AG04450 (cell line): ENCODE measurements at regions not wholly inside any gene's neighbourhood (a gene's known extent, or its start where the extent isn't known, plus 50 kb on each side); places are given as distances from the start of the nearest gene placed in this dataset.
A peak's percentile ranks its signal among the peaks of the same experiment; 100 is the strongest.

Experiments
- CTCF ChIA-PET: fragments of 300-600, 350-600 bp; formaldehyde crosslinking; extraction: SDS; loops from one replicate; lab custom pipeline; 2022; ENCODE audit warnings: antibody characterized with exemption, inconsistent platforms; lab: Charles Lee
- POLR2A ChIA-PET: fragments of 350-600 bp; formaldehyde crosslinking; extraction: SDS; loops from one replicate; lab custom pipeline; 2021; ENCODE audit warnings: antibody characterized with exemption, inconsistent platforms; lab: Yijun Ruan, JAX
- DNase-seq: peaks from one replicate; pipeline ENCODE4 v3.0.0-alpha.2; 2011; ENCODE audit warnings: low read depth, low spot score
- H3K27ac ChIP-seq: one replicate; pipeline ENCODE4 v1.5.1; 2012; ENCODE audit warnings: low read depth, low read length, control low read depth
- H3K27me3 ChIP-seq: one replicate; pipeline ENCODE4 v1.6.0; 2012; ENCODE audit warnings: low read length; ENCODE audit not compliant: control insufficient read depth, insufficient read depth
- H3K4me3 ChIP-seq: 2 replicates; pipeline ENCODE4 v1.5.1; 2011; ENCODE audit warnings: mild to moderate bottlenecking, low read depth, low read length, control low read depth
- H3K9me3 ChIP-seq: 2 replicates; pipeline ENCODE4 v1.5.1; 2012; ENCODE audit warnings: low read length; ENCODE audit not compliant: control insufficient read depth, insufficient read depth
- TF ChIP-seq, protein P1 (sequence below): IDR thresholded peaks from 2 replicates; pipeline ENCODE4 v1.5.1; 2011; ENCODE audit warnings: low read depth, low read length, control low read depth, inconsistent platforms

- Histone ChIP-seq H3K9me3 (no peaks in the 10 kb centered on the region), H3K4me3 (no peak overlapping the region), H3K27ac (no peak overlapping the region), H3K27me3 (peaks cover 7% of the 10 kb centered on the region)
- TF ChIP-seq, protein P1, sequence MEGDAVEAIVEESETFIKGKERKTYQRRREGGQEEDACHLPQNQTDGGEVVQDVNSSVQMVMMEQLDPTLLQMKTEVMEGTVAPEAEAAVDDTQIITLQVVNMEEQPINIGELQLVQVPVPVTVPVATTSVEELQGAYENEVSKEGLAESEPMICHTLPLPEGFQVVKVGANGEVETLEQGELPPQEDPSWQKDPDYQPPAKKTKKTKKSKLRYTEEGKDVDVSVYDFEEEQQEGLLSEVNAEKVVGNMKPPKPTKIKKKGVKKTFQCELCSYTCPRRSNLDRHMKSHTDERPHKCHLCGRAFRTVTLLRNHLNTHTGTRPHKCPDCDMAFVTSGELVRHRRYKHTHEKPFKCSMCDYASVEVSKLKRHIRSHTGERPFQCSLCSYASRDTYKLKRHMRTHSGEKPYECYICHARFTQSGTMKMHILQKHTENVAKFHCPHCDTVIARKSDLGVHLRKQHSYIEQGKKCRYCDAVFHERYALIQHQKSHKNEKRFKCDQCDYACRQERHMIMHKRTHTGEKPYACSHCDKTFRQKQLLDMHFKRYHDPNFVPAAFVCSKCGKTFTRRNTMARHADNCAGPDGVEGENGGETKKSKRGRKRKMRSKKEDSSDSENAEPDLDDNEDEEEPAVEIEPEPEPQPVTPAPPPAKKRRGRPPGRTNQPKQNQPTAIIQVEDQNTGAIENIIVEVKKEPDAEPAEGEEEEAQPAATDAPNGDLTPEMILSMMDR, result no peak
- POLR2A ChIA-PET, result no interaction called here
- DNase-seq, result no peak
- CTCF ChIA-PET, result no interaction called here
Measured at GRCh38 chr5:133876266-133876665, 92.2 kb downstream of the C5orf15 start.

DNA sequence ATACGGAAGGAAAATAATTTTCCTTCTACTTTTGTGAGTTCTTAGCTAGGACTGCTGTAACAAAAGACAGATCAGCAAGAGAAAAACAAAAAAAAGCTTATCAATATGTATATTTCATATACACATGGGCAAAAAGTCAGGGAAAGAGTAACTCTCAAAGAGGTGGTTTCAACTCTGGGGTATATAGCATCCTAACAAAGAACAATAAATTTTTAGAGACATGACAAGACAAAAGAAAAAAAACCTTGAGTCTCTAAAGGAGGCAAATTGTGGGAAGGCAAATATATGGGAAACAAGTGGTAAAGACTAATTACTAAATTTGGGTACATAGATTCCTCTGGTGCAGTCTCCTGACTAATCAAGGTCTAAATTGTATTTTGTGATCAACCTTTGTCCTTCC lies 93.2 kb downstream of the C5orf15 start:
- no peaks in the 10 kb centered on the region for H3K9me3 ChIP-seq
- DNase-seq, result no peak
- ChIA-PET CTCF (no interaction called here), POLR2A (no interaction called here)
- H3K4me3 ChIP-seq, result no peak overlapping the region
- H3K27me3 ChIP-seq, result peaks cover 9% of the 10 kb centered on the region
- H3K27ac ChIP-seq, result no peak overlapping the region
- TF ChIP-seq, protein P1, result no peak

GRCh38 chr5:133873449-133873848 lies 95.0 kb downstream of the C5orf15 start:
- Histone ChIP-seq H3K9me3 (no peaks in the 10 kb centered on the region), H3K27ac (no peak overlapping the region), H3K27me3 (peaks cover 12% of the 10 kb centered on the region), H3K4me3 (no peak overlapping the region)
- TF ChIP-seq, protein P1, result no peak
- ChIA-PET CTCF (no interaction called here), POLR2A (no interaction called here)
- DNase-seq, result no peak

DNA sequence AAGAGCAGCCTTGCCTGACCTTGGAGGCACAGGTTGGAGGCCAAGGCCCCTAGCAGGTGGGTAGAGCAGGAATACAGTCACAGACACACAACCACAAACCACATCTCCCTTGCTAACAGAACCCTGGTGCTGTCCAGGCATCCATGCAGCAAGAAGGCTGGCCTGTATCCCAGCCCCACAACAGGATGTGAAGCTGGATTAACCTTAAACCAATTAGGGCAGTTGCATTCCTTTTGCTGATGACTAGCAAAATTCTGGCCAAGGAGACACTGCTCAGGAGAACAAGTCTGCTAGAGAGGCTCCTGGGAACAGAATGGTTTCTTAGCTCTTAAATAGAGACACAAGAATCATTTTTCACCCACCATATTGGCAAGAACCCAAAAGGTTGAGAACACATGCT lies 97.8 kb downstream of the C5orf15 start:
- DNase-seq, result peak; percentile 16
- ChIA-PET POLR2A (no interaction called here), CTCF (interaction anchor here (0.9 to 1.6 kb wide), 2 partner anchors 11 to 447 kb away, joined by 3 to 5 read pairs; no protein-coding TSS in a partner anchor)
- no peak overlapping the region for H3K27ac ChIP-seq
- no peak overlapping the region for H3K4me3 ChIP-seq
- no peaks in the 10 kb centered on the region; the same call in 1 of the 2 replicates for H3K9me3 ChIP-seq
- TF ChIP-seq, protein P1, result no peak
- H3K27me3 ChIP-seq, result peaks cover 21% of the 10 kb centered on the region

DNA sequence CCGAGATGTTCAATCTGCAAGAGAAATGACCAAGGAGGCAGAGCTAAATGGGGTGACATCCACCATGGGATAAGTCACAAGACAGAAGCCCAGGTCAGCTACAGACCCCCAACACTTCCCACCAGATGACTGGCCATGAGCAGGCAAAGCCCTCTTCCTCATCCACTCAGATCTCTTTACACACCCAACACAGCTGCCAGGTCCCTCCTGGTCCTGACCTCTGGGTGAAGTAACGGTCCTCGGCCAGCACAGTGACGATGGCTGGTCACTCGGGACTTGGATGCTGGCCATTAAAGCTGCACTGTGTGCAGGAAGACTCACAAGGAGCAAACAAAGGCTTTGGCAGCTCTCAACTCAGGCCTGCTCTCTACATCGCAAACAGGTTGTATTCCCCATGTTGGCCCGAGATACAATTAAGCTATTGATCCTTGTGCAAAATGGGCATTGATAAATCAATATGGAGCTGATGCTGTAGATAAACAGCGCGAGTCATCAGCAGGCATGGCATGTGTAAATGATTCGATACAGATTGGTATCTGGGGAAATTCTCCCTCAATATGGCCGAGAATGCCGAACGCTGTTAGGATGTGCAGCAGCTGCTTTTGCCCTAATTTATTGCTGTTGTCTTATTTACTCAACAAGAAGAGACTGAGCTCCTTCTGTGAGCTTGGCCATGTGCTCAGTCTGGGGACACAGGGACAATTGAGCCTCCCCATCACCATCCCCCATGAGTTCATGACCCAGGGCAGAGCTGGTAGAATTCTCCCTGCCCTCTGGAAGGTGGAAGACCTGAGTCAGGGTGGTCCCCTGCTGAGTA lies 98.7 kb downstream of the C5orf15 start:
- POLR2A ChIA-PET, result interaction anchor here (0.6 kb wide), 1 partner anchor 341 kb away, joined by 3 read pairs; no protein-coding TSS in a partner anchor

More for the DNA sequence above, 98.7 kb downstream of the C5orf15 start:
- H3K4me3 ChIP-seq, result no peak overlapping the region
- CTCF ChIA-PET, result interaction anchor here (0.9 to 1.9 kb wide), 13 partner anchors 9 to 758 kb away, joined by 3 to 12 read pairs (median 4); no protein-coding TSS in a partner anchor
- TF ChIP-seq, protein P1, result no peak
- no peak for DNase-seq
- no peaks in the 10 kb centered on the region; the same call in 1 of the 2 replicates for H3K9me3 ChIP-seq
- peaks cover 25% of the 10 kb centered on the region for H3K27me3 ChIP-seq
- H3K27ac ChIP-seq, result no peak overlapping the region
